ENCODE measurements at regions not wholly inside any gene's neighbourhood (a gene's known extent, or its start where the extent isn't known, plus 50 kb on each side); places are given as distances from the start of the nearest gene placed in this dataset.
"Not testable (repeated sequence)": the region's sequence is repeated elsewhere in the genome, so short reads cannot be mapped to it uniquely, and the experiment has no call there.

DNA sequence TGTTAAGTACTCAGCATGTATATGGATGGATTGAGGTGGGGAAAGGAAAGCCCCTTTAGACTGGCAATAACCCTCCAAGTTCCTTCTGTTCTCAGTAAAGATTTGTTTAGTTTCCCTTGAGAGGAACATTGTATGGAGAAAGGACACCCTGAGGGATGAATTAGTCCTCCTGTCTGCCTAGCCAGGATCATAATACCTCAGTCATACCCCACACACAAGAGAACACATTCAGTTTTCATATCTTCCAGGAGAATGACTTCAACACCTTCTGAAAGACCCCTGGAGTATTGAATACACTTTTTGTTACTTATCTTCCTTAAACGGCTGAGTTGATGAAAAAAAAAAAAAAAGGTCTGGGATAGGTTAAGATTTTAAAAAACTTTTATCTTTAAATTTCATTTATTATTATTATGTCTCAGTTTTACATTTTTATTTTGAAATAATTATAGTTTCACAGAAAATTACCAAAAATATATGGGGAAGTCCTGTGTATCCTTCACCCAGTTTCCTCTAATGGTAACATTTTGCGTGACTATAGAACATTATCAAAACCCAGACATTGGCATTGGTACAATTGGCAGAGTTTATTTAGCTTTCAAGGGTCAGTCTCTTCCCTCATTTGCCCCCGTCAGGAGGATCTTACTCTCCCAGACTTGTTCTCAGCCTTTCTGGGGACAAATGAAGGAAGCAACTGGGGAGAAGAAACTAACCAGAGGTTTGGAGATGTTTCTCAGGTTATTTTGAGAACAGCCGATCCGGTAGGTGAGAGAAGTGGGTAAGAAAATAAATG is 88.0 kb downstream of the ACTBL2 start:
- DNase-seq (no peak), ATAC-seq (no peak)
- ChIA-PET POLR2A (no interaction called here), CTCF (no interaction called here)
- no peaks in the 10 kb centered on the region for H3K36me3 Mint-ChIP-seq (ENCODE audit: low read depth)
- no peaks in the 10 kb centered on the region for H3K9me3 Mint-ChIP-seq (ENCODE audit: insufficient read depth)
- no peaks in the 10 kb centered on the region for H3K4me1 Mint-ChIP-seq (ENCODE audit: low read depth)
- H3K4me3 Mint-ChIP-seq, result no peak overlapping the region
- no peak overlapping the region for H3K27ac Mint-ChIP-seq
- no peaks in the 10 kb centered on the region for H3K27me3 Mint-ChIP-seq (ENCODE audit: low read depth)

DNA sequence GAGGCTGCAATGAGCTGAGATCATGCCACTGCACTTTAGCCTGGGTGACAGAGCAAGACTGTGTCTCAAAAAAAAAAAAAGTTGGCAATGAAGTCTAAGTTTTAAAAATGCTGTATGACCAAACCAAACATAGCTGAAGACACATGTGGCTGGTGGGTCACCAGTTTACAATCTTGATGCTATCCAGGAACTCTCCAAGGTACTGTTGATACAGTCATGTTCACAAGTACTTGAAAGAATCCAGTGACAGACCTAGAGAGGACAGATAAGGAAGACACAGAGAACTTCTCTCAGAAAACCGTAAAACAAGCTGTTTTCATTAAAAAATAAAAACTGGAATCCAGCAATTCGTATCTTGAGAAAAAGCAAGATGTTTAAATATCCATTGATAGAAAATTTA is 95.7 kb downstream of the ACTBL2 start:
- POLR2A ChIA-PET, result no interaction called here
- H3K4me3 Mint-ChIP-seq, result no peak overlapping the region
- CTCF ChIA-PET, result no interaction called here
- H3K27me3 Mint-ChIP-seq (ENCODE audit: low read depth), result peaks cover 2% of the 10 kb centered on the region
- H3K36me3 Mint-ChIP-seq (ENCODE audit: low read depth), result no peaks in the 10 kb centered on the region
- peaks cover 3% of the 10 kb centered on the region for H3K4me1 Mint-ChIP-seq (ENCODE audit: low read depth)
- no peak overlapping the region for H3K27ac Mint-ChIP-seq
- ATAC-seq, result no peak
- H3K9me3 Mint-ChIP-seq (ENCODE audit: insufficient read depth), result no peaks in the 10 kb centered on the region
- no peak for DNase-seq

DNA sequence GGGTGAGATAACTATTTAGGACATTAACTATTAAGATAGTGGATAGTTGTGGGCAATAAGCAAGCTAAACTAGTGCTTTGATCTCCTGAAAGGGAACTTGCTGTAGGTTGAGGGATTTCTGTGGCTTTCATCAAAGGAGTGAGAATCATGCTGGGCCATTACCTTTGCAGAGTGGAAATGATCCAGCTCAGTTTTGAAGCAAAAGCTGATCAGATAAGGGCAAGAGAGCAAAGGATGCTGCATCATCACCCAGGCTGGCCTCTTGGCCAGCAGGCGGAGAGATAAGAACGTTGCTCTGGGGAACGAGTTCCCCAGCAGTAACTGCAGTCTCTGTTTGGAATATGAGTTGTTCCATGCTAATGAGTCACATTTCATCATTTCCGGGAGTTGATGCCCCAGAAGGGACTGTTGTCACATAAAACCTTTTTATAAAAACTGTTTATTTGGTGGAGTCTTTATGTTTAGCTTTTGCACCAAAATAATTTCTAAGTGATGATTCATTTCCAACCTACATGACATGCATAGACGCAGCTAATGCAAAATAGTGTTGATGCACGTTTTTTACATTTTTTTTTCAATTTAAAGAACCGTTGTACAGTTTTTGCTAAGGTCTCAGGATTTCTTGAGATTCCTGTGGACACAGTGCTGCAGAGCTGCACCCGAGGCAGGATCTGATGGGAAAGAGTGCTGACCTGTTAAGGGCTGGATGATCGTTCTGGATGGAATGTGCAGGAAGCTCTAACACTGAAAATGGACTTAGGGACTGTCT is 99.3 kb downstream of the ACTBL2 start:
- no peaks in the 10 kb centered on the region for H3K9me3 Mint-ChIP-seq (ENCODE audit: insufficient read depth)
- peak; percentile 49 for ATAC-seq
- H3K36me3 Mint-ChIP-seq (ENCODE audit: low read depth), result no peaks in the 10 kb centered on the region
- H3K4me3 Mint-ChIP-seq, result no peak overlapping the region
- ChIA-PET CTCF (interaction anchor here (0.9 to 1.4 kb wide), 2 partner anchors 42 to 85 kb away, joined by 3 read pairs; no protein-coding TSS in a partner anchor), POLR2A (interaction anchor here (0.6 kb wide), 1 partner anchor 23 kb away, joined by 4 read pairs; no protein-coding TSS in a partner anchor)
- H3K4me1 Mint-ChIP-seq (ENCODE audit: low read depth), result peaks cover 3% of the 10 kb centered on the region
- H3K27ac Mint-ChIP-seq, result no peak overlapping the region
- no peaks in the 10 kb centered on the region for H3K27me3 Mint-ChIP-seq (ENCODE audit: low read depth)
- no peak for DNase-seq

DNA sequence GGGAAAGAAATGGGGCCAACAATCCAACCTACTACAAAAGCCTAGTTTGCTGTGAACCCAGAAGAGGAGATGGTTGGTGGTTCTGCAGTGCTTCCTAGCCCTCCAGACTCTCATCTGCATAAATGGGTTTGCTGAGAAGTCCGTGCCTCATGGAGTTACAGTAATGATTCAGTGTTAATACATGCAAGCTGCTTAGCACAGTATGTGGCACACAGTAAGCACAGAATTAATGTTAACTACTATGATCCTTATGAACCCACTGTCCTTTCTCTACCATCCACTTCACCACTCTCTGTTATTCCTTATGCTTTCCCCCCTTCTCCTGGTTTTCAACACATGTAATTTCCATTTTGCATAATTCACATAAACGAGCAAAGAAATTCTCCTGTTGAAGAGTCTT is 100.0 kb downstream of the ACTBL2 start:
- H3K27ac Mint-ChIP-seq, result no peak overlapping the region
- ATAC-seq, result no peak
- ChIA-PET CTCF (interaction anchor here (1.4 kb wide), 1 partner anchor 85 kb away, joined by 3 read pairs; no protein-coding TSS in a partner anchor), POLR2A (no interaction called here)
- no peaks in the 10 kb centered on the region for H3K36me3 Mint-ChIP-seq (ENCODE audit: low read depth)
- no peaks in the 10 kb centered on the region for H3K9me3 Mint-ChIP-seq (ENCODE audit: insufficient read depth)
- no peaks in the 10 kb centered on the region for H3K27me3 Mint-ChIP-seq (ENCODE audit: low read depth)
- H3K4me1 Mint-ChIP-seq (ENCODE audit: low read depth), result peaks cover 3% of the 10 kb centered on the region
- no peak overlapping the region for H3K4me3 Mint-ChIP-seq
- no peak for DNase-seq

DNA sequence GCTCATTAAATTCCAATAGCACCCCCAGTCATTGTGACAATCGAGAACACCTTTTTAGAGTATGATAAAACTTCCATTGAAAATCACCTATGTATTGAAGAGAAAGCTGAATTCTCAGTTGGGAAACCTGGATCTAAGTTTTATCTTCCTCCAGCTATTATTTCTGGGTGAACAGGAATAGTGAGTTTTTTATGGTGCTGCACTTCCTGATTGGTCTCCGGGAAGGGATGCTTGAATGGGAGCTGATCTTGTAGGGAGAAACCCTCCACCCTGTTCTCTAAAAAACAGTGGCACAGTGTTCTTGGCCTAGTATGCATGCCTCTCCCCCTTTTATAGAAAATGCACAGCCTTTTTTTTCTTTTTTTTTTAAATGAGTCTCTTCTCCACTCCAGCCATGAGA is 112.2 kb downstream of the ACTBL2 start:
- CTCF ChIA-PET, result no interaction called here
- no peak for ATAC-seq

DNA sequence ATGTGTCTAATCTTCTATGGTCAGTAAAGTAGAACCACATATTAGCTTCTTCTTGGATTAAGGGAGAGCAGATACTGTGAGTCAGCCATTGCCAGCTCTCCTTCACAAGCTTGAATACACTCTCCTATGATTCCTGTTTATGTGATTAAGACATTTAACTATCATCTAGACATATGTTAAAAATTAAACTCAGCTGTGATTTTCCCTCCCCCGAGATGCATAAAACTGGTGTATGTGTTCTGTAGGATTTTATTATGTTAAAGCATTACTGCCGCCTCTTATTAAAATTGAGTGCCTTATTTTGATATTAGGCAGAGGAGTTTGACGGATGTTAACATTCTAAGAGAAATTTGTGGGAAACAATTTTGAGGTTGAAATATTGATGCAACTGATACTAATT is 114.6 kb downstream of the ACTBL2 start:
- no peak for DNase-seq
- Mint-ChIP-seq H3K4me3 (no peak overlapping the region), H3K27ac (no peak overlapping the region), H3K36me3 (ENCODE audit: low read depth) (no peaks in the 10 kb centered on the region), H3K9me3 (ENCODE audit: insufficient read depth) (no peaks in the 10 kb centered on the region), H3K4me1 (ENCODE audit: low read depth) (no peaks in the 10 kb centered on the region), H3K27me3 (ENCODE audit: low read depth) (peaks cover 17% of the 10 kb centered on the region)
- no peak for ATAC-seq
- ChIA-PET POLR2A (no interaction called here), CTCF (no interaction called here)

More for the DNA sequence above, 112.2 kb downstream of the ACTBL2 start:
- no peaks in the 10 kb centered on the region for H3K36me3 Mint-ChIP-seq (ENCODE audit: low read depth)
- POLR2A ChIA-PET, result no interaction called here
- H3K4me3 Mint-ChIP-seq, result no peak overlapping the region
- peaks cover 11% of the 10 kb centered on the region for H3K27me3 Mint-ChIP-seq (ENCODE audit: low read depth)
- H3K4me1 Mint-ChIP-seq (ENCODE audit: low read depth), result no peaks in the 10 kb centered on the region
- H3K27ac Mint-ChIP-seq, result no peak overlapping the region
- H3K9me3 Mint-ChIP-seq (ENCODE audit: insufficient read depth), result no peaks in the 10 kb centered on the region
- no peak for DNase-seq

DNA sequence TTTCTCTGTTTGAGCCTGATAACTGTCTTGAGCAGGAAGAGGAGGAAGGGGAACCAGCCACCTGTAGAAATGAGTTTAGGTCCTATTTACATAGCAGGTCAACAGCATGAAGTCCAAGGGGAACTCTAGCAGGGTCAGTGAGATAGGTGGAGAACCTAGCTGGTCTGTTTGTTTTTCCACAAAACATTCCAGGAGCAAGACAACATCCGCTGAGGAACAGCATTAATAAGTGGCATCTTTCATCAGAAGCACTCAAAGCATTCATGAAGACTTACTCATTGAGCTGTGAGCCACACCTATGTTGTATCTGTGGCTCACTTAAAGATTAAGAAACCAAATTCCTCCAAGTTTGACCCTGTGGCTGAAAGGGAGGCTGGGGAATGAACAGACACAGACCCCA is 115.9 kb downstream of the ACTBL2 start:
- Mint-ChIP-seq H3K27me3 (ENCODE audit: low read depth) (peaks cover 15% of the 10 kb centered on the region), H3K9me3 (ENCODE audit: insufficient read depth) (no peaks in the 10 kb centered on the region), H3K4me3 (no peak overlapping the region), H3K36me3 (ENCODE audit: low read depth) (no peaks in the 10 kb centered on the region), H3K4me1 (ENCODE audit: low read depth) (no peaks in the 10 kb centered on the region), H3K27ac (no peak overlapping the region)
- DNase-seq, result no peak
- ChIA-PET POLR2A (no interaction called here), CTCF (interaction anchor here (1.1 kb wide), 1 partner anchor 69 kb away, joined by 4 read pairs; no protein-coding TSS in a partner anchor)
- no peak for ATAC-seq

DNA sequence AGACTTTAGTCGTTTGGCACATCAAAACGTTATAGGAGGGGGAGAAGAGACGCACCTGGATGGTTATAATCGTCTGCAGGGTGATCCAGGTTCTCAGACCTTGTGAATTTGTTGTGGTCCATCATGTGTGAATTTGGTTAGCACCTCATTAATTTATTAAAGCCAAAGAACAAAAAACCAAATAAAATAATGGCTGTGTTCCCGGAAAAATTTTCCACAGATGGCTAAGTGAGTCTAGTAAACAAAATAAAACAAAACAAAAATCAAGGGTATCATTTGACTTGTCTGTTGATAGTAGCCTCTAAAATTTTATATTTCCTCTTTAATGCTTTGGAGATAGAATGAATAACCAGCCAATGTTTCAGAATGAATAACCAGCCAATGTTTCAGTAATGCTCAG is 119.7 kb downstream of the ACTBL2 start:
- Mint-ChIP-seq H3K36me3 (ENCODE audit: low read depth) (no peaks in the 10 kb centered on the region), H3K9me3 (ENCODE audit: insufficient read depth) (no peaks in the 10 kb centered on the region), H3K4me3 (no peak overlapping the region), H3K27me3 (ENCODE audit: low read depth) (peaks cover 8% of the 10 kb centered on the region), H3K4me1 (ENCODE audit: low read depth) (no peaks in the 10 kb centered on the region), H3K27ac (no peak overlapping the region)
- ATAC-seq, result no peak
- POLR2A ChIA-PET, result no interaction called here
- CTCF ChIA-PET, result no interaction called here
- DNase-seq, result no peak

DNA sequence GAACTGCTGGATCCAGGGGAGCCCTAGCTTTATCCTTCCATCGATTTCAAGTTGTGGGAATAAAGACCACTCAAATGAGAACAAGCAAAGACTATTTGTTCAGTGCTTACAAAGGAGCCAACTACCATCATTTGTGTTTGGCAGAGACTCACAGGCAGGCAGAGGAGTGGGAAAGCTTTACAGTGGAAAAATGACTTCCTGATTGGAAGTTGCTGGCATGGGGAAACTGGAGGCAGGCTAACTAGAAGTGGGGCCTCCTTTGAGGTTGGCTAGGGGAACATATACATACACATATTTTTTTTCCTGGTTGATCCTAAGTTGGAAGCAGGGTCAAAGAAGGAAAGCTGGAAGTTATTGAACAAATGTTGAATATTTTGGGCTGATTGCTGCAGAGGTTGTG is 121.7 kb downstream of the ACTBL2 start:
- H3K27me3 Mint-ChIP-seq (ENCODE audit: low read depth), result peaks cover 7% of the 10 kb centered on the region
- ATAC-seq (no peak), DNase-seq (no peak)
- POLR2A ChIA-PET, result interaction anchor here (0.6 kb wide), 1 partner anchor 22 kb away, joined by 4 read pairs; no protein-coding TSS in a partner anchor
- H3K27ac Mint-ChIP-seq, result no peak overlapping the region
- H3K36me3 Mint-ChIP-seq (ENCODE audit: low read depth), result no peaks in the 10 kb centered on the region
- no peaks in the 10 kb centered on the region for H3K4me1 Mint-ChIP-seq (ENCODE audit: low read depth)
- no peak overlapping the region for H3K4me3 Mint-ChIP-seq
- CTCF ChIA-PET, result interaction anchor here (1.3 kb wide), 1 partner anchor 63 kb away, joined by 4 read pairs; no protein-coding TSS in a partner anchor
- H3K9me3 Mint-ChIP-seq (ENCODE audit: insufficient read depth), result no peaks in the 10 kb centered on the region

DNA sequence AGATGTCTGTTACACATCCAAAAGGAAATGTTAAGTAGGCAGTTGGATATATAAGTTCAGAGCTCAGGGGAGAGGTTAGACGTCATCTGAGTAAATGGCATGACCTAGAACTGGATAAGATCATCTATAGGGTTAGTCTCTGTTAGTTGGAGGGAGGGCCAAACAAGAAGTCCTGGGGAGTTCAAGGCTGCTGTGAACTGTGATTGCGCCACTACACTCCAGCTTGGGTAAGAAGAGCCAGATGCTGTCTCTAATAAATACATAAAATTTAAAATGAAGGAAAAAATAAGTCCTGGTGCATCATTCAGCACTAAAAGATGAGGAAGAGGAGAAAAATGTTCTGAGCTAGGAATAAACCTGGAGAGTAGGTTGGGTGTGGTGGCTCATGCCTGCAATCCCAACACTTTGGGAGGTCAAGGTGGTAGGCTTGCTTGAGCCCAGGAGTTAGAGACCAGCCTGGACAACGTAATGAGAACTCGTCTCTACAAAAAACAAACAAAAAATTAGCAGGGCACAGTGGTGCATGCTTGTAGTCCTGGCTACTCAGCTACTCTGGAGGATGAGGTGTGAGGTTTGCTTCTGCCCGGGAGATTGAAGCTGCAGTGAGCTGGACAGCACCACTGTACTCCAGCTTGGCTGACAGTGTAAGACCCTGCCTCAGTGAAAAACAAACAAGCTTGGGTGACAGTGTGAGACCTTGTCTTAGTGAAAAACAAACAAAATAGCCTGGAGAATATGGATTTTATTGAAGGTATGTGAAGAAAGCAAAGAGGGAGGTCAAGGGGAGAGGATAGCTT is 123.6 kb downstream of the ACTBL2 start:
- Mint-ChIP-seq H3K4me1 (ENCODE audit: low read depth) (no peaks in the 10 kb centered on the region), H3K36me3 (ENCODE audit: low read depth) (no peaks in the 10 kb centered on the region), H3K27ac (no peak overlapping the region)

DNA sequence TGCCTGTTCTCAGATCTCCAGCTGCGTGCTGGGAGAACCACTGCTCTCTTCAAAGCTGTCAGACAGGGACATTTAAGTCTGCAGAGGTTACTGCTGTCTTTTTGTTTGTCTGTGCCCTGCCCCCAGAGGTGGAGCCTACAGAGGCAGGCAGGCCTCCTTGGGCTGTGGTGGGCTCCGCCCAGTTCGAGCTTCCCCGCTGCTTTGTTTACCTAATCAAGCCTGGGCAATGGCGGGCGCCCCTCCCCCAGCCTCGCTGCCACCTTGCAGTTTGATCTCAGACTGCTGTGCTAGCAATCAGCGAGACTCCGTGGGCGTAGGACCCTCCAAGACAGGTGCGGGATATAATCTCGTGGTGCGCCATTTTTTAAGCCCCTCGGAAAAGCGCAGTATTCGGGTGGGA is 125.8 kb downstream of the ACTBL2 start:
- H3K27ac Mint-ChIP-seq; CTCF ChIA-PET; POLR2A ChIA-PET; H3K4me1 Mint-ChIP-seq (ENCODE audit: low read depth); H3K36me3 Mint-ChIP-seq (ENCODE audit: low read depth); H3K9me3 Mint-ChIP-seq (ENCODE audit: insufficient read depth); DNase-seq; H3K27me3 Mint-ChIP-seq (ENCODE audit: low read depth); ATAC-seq; H3K4me3 Mint-ChIP-seq: not testable (repeated sequence)

More for the DNA sequence above, 123.6 kb downstream of the ACTBL2 start:
- no peak overlapping the region for H3K4me3 Mint-ChIP-seq
- ATAC-seq, result no peak
- POLR2A ChIA-PET, result no interaction called here
- CTCF ChIA-PET, result interaction anchor here (1.1 kb wide), 1 partner anchor 20 kb away, joined by 3 read pairs; no protein-coding TSS in a partner anchor
- H3K27me3 Mint-ChIP-seq (ENCODE audit: low read depth), result no peaks in the 10 kb centered on the region
- no peaks in the 10 kb centered on the region for H3K9me3 Mint-ChIP-seq (ENCODE audit: insufficient read depth)
- no peak for DNase-seq

DNA sequence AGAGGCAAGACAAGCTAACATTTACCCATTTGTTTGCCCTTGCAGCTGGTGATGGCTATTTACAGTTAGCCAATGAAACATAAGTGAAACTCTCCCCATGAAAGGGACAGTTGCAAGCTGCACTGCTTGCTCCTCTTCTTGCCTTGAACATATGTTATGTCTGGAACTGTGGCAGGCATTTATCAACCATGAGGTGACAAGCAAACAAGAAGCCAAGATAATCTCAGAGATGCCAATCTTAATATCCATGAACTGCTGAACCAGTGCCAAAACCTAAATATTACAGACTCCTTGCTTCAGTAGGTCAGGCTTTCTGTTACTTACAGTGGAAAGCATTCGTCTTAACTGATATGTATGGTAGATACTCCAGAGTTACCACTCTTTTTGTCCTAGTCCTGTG is 133.4 kb downstream of the ACTBL2 start:
- H3K4me3 Mint-ChIP-seq, result no peak overlapping the region
- H3K27ac Mint-ChIP-seq, result no peak overlapping the region
- no peaks in the 10 kb centered on the region for H3K27me3 Mint-ChIP-seq (ENCODE audit: low read depth)
- ATAC-seq (no peak), DNase-seq (no peak)
- CTCF ChIA-PET, result no interaction called here
- H3K9me3 Mint-ChIP-seq (ENCODE audit: insufficient read depth), result no peaks in the 10 kb centered on the region
- no peaks in the 10 kb centered on the region for H3K4me1 Mint-ChIP-seq (ENCODE audit: low read depth)
- H3K36me3 Mint-ChIP-seq (ENCODE audit: low read depth), result no peaks in the 10 kb centered on the region
- POLR2A ChIA-PET, result no interaction called here
